GM18505 (cell line): ENCODE measurements at regions not wholly inside any gene's neighbourhood (a gene's known extent, or its start where the extent isn't known, plus 50 kb on each side); places are given as distances from the start of the nearest gene placed in this dataset.
"Not testable (repeated sequence)": the region's sequence is repeated elsewhere in the genome, so short reads cannot be mapped to it uniquely, and the experiment has no call there.

ENCODE experiments used
- ATAC-seq: cut with Tn5 transposase; IDR thresholded peaks from one replicate; pipeline ENCODE4 v1.9.1; 2021; ENCODE audit not compliant: unreplicated experiment
- POLR2A ChIP-seq: IDR thresholded peaks from 4 replicates; pipeline ENCODE4 v1.6.1; 2011; ENCODE audit warnings: borderline replicate concordance; ENCODE audit not compliant: insufficient read depth, insufficient read length; ENCODE audit errors: extremely low read depth

DNA sequence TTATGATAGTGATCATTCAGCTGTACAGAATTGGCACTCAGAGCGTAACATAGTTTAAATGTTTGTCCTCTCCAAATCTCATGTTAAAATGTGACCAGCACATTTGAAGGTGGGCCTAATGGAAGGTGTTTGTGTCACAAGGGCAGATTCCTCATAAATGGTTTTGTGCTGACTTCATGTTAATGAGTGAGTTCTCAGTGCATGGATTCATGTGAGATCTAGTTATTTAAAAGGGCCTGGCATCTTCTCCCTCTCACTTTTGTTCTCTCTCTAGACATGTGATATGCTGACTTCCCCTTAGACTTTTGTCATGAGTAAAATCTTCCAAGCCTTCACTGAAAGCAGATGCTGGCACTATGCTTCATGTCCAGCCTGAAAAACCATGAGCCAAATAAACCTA lies 452.4 kb upstream of the PTCHD4 start:
- no peak for ATAC-seq
- TF ChIP-seq POLR2A, result no peak

DNA sequence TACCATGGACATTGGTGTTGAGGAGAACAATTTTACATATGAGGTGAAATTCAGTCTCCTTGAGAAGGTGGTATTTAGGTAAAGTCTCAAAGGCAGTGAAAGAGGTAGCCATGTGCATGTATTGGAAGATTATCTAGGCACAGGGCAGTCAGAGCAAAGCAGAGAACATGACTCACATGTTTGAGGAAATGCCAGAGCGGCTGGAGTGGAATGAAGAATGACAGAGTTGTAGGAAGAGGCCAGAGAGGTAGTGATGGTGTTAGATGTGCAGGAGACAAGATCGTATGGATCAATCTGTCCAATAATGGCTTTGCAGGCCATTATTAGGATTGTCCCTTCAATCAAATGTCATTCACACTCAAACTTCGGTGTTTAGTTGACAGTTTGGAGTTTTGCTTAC lies 449.4 kb upstream of the PTCHD4 start:
- ATAC-seq, result no peak
- TF ChIP-seq POLR2A, result no peak

DNA sequence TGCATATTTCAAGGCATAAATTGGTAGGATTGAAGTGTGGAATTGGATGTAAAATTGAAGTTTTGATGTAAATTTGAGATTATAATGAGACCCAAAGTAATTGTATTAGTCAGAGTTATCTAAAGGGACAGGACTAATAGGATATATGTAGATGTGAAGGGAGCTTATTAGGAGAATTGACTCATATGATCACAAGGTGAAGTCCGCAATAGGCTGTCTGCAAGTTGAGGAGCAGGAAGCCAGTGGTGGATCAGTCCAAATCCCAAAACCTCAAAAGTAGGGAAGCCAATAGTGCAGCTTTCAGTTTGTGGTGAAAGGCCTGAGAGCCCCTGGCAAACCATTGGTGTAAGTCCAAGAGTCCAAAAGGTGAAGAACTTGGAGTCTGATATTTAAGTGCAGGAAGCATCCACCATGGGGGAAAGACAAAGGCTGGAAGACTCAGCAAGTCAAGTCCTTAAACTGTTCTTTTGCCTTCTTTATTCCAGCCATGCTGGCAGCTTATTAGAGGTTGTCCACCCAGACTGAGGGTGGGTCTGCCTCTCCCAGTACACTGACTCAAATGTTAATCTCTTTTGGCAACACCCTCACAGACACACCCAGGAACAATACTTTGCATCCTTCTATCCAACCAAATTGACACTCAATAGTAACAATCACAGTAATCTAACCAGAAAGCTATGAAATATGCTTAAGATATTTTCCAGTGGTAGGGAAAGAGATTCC lies 442.6 kb upstream of the PTCHD4 start:
- no peak for TF ChIP-seq POLR2A
- no peak for ATAC-seq

- no peak for TF ChIP-seq POLR2A
- no peak for ATAC-seq
Measured at GRCh38 chr6:48552905-48553304, 441.9 kb upstream of the PTCHD4 start.

GRCh38 chr6:48550603-48551002 lies 439.6 kb upstream of the PTCHD4 start:
- ATAC-seq, result no peak
- TF ChIP-seq POLR2A, result no peak

GRCh38 chr6:48542191-48542590 lies 431.2 kb upstream of the PTCHD4 start:
- no peak for TF ChIP-seq POLR2A
- ATAC-seq, result no peak

GRCh38 chr6:48541649-48542048 lies 430.7 kb upstream of the PTCHD4 start:
- no peak for ATAC-seq
- no peak for TF ChIP-seq POLR2A

- TF ChIP-seq POLR2A, result no peak
- no peak for ATAC-seq
Measured at GRCh38 chr6:48535582-48536009, 424.6 kb upstream of the PTCHD4 start.

DNA sequence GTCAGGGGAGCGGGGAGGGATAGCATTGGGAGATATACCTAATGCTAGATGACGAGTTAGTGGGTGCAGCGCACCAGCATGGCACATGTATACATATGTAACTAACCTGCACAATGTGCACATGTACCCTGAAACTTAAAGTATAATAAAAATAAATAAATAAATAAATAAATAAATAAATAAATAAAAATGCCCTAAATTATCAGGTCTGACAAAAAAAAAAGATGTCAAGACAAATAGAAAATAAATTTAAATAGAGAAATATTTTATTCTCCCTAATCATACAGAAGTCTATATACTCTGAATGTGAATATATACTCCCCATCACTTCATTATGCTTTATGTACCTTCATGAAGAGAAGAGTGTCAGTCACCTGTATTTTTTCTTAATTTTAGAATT lies 420.0 kb upstream of the PTCHD4 start:
- not testable (repeated sequence) for ATAC-seq

DNA sequence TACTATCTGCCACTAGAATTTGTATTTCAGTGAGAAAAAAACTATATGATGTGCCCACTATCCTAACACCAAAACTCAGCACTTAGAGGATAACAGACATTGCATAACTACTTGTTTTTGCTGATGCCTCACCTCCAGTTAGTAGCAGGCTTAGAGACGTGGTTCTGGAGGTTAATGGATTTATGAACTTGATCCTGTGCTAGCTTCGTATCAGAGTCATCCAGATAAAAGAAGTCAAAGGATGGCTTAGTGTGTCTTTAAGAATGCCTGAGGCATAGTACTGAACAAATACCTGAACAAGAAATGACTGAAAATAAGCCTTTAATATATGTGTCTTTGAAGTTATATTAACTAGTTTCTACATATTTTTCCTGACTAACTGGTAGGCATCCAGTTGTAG lies 414.9 kb upstream of the PTCHD4 start:
- no peak for TF ChIP-seq POLR2A
- no peak for ATAC-seq

- no peak for TF ChIP-seq POLR2A
- no peak for ATAC-seq
Measured at GRCh38 chr6:48520951-48521350, 410.0 kb upstream of the PTCHD4 start.

- no peak for TF ChIP-seq POLR2A
- no peak for ATAC-seq
Measured at GRCh38 chr6:48512390-48512789, 401.4 kb upstream of the PTCHD4 start.

GRCh38 chr6:48511378-48511777 lies 400.4 kb upstream of the PTCHD4 start:
- ATAC-seq, result no peak
- no peak for TF ChIP-seq POLR2A

GRCh38 chr6:48505621-48506020 lies 394.6 kb upstream of the PTCHD4 start:
- TF ChIP-seq POLR2A, result no peak

GRCh38 chr6:48493432-48493831 lies 382.4 kb upstream of the PTCHD4 start:
- ATAC-seq, result not testable (repeated sequence)

More at GRCh38 chr6:48505621-48506020, 394.6 kb upstream of the PTCHD4 start:
- no peak for ATAC-seq
